MM.1S (cell line): ENCODE measurements at regions not wholly inside any gene's neighbourhood (a gene's known extent, or its start where the extent isn't known, plus 50 kb on each side); places are given as distances from the start of the nearest gene placed in this dataset.

Experiments used
- DNase-seq: peaks from one replicate; pipeline ENCODE4 v3.0.0-alpha.2; 2015
- H2AFZ ChIP-seq: fragments of 300-600 bp; sonication (generic); 2 replicates; pipeline ENCODE4 v1.6.0; 2016; ENCODE audit warnings: antibody characterized with exemption, low read length
- H3F3A ChIP-seq: fragments of 300-600 bp; sonication (generic); 2 replicates; pipeline ENCODE4 v1.6.1; 2016; ENCODE audit warnings: mild to moderate bottlenecking, antibody characterized with exemption, low read length, moderate library complexity, mixed read lengths; ENCODE audit not compliant: insufficient read depth
- H3K27ac ChIP-seq: fragments of 300-600 bp; sonication (generic); 2 replicates; pipeline ENCODE4 v1.5.1; 2016; ENCODE audit warnings: mild to moderate bottlenecking, low read length
- H3K27me3 ChIP-seq: fragments of 300-600 bp; sonication (generic); replicated peaks from 2 replicates; pipeline ENCODE4 v1.6.0; 2016; ENCODE audit warnings: low read length; ENCODE audit not compliant: insufficient read depth
- H3K36me3 ChIP-seq: fragments of 300-600 bp; sonication (generic); replicated peaks from 2 replicates; pipeline ENCODE4 v1.6.1; 2016; ENCODE audit warnings: mild to moderate bottlenecking, low read length, mixed read lengths; ENCODE audit not compliant: insufficient read depth
- H3K4me1 ChIP-seq: fragments of 300-600 bp; sonication (generic); 2 replicates; pipeline ENCODE4 v1.6.1; 2016; ENCODE audit warnings: low read length, mixed read lengths
- H3K4me2 ChIP-seq: fragments of 300-600 bp; sonication (generic); 2 replicates; pipeline ENCODE4 v1.6.0; 2016; ENCODE audit warnings: low read depth, low read length
- H3K4me3 ChIP-seq: fragments of 300-600 bp; sonication (generic); 2 replicates; pipeline ENCODE4 v1.5.1; 2016; ENCODE audit warnings: low read length, mixed read lengths
- H3K79me2 ChIP-seq: fragments of 300-600 bp; sonication (generic); 2 replicates; pipeline ENCODE4 v1.6.1; 2016; ENCODE audit warnings: mixed run types, low read length, mixed read lengths
- H3K9ac ChIP-seq: fragments of 300-600 bp; sonication (generic); 2 replicates; pipeline ENCODE4 v1.6.1; 2016; ENCODE audit warnings: low read length, mixed read lengths
- H3K9me2 ChIP-seq: fragments of 300-600 bp; sonication (generic); replicated peaks from 2 replicates; pipeline ENCODE4 v1.6.1; 2016; ENCODE audit warnings: mild to moderate bottlenecking, low read length, mixed read lengths; ENCODE audit not compliant: insufficient read depth
- H3K9me3 ChIP-seq: fragments of 300-600 bp; sonication (generic); replicated peaks from 2 replicates; pipeline ENCODE4 v1.6.1; 2016; ENCODE audit warnings: mild to moderate bottlenecking, low read length, mixed read lengths; ENCODE audit not compliant: insufficient read depth
- H4K20me1 ChIP-seq: fragments of 300-600 bp; sonication (generic); 2 replicates; pipeline ENCODE4 v1.6.1; 2016; ENCODE audit warnings: mild to moderate bottlenecking, low read length, moderate library complexity, mixed read lengths; ENCODE audit not compliant: insufficient read depth
- CTCF ChIP-seq: fragments of 300-600 bp; sonication (generic); IDR thresholded peaks from 2 replicates; pipeline ENCODE4 v1.5.1; 2016; ENCODE audit warnings: antibody characterized with exemption, low read length, mixed read lengths
- EZH2 ChIP-seq: fragments of 300-600 bp; sonication (generic); optimal IDR thresholded peaks from 2 replicates; pipeline ENCODE3; 2017; ENCODE audit warnings: low read depth, mild to moderate bottlenecking, antibody characterized with exemption, low read length, mixed read lengths
- EZH2phosphoT487 ChIP-seq: fragments of 300-600 bp; sonication (generic); IDR thresholded peaks from 2 replicates; pipeline ENCODE4 v1.6.1; 2018; ENCODE audit warnings: antibody characterized with exemption, low read length

- H3K27me3 ChIP-seq: no peaks in the 10 kb centered on the region
Measured at GRCh38 chr16:6576606-6577005, 756.0 kb upstream of the RBFOX1 start.

GRCh38 chr16:6576113-6576512 lies 756.5 kb upstream of the RBFOX1 start:
- no peak for DNase-seq
- Histone ChIP-seq H2AFZ (no peak overlapping the region), H3F3A (no peaks in the 10 kb centered on the region), H4K20me1 (no peaks in the 10 kb centered on the region), H3K9ac (no peak overlapping the region), H3K4me3 (no peak overlapping the region), H3K9me3 (no peaks in the 10 kb centered on the region), H3K27me3 (no peaks in the 10 kb centered on the region), H3K4me2 (no peak overlapping the region), H3K79me2 (no peaks in the 10 kb centered on the region), H3K4me1 (no peaks in the 10 kb centered on the region), H3K27ac (no peak overlapping the region), H3K9me2 (no peaks in the 10 kb centered on the region), H3K36me3 (no peaks in the 10 kb centered on the region)
- TF ChIP-seq CTCF: no peak

More at GRCh38 chr16:6576606-6577005, 756.0 kb upstream of the RBFOX1 start:
- no peak overlapping the region for H3K4me2 ChIP-seq
- no peaks in the 10 kb centered on the region for H3K4me1 ChIP-seq
- H3F3A ChIP-seq: no peaks in the 10 kb centered on the region
- H3K27ac ChIP-seq: no peak overlapping the region
- H3K36me3 ChIP-seq: no peaks in the 10 kb centered on the region
- no peaks in the 10 kb centered on the region for H4K20me1 ChIP-seq
- no peak for DNase-seq
- no peaks in the 10 kb centered on the region for H3K9me2 ChIP-seq
- H3K9ac ChIP-seq: no peak overlapping the region
- TF ChIP-seq CTCF (no peak), EZH2 (no peak), EZH2phosphoT487 (no peak)
- H3K9me3 ChIP-seq: no peaks in the 10 kb centered on the region
- H2AFZ ChIP-seq: no peak overlapping the region
- H3K4me3 ChIP-seq: no peak overlapping the region
- H3K79me2 ChIP-seq: no peaks in the 10 kb centered on the region

- H3K4me3 ChIP-seq: no peak overlapping the region
- H3K9me2 ChIP-seq: no peaks in the 10 kb centered on the region
- DNase-seq: no peak
- H3K4me2 ChIP-seq: no peak overlapping the region
- H3F3A ChIP-seq: no peaks in the 10 kb centered on the region
- no peaks in the 10 kb centered on the region for H3K27me3 ChIP-seq
- no peaks in the 10 kb centered on the region for H3K9me3 ChIP-seq
- H3K36me3 ChIP-seq: no peaks in the 10 kb centered on the region
- H3K4me1 ChIP-seq: no peaks in the 10 kb centered on the region
- no peak overlapping the region for H3K27ac ChIP-seq
- H3K79me2 ChIP-seq: no peaks in the 10 kb centered on the region
- H2AFZ ChIP-seq: no peak overlapping the region
- no peak overlapping the region for H3K9ac ChIP-seq
- H4K20me1 ChIP-seq: no peaks in the 10 kb centered on the region
- TF ChIP-seq EZH2 (no peak), CTCF (no peak), EZH2phosphoT487 (no peak)
Measured at GRCh38 chr16:6574146-6574545, 758.5 kb upstream of the RBFOX1 start.
